Activated naive CD4-positive, alpha-beta T cell treated with anti-CD3 and anti-CD28 coated beads, Interleukin-2, amount 50 U/mL, for 72 hours (primary cell): ENCODE measurements at regions not wholly inside any gene's neighbourhood (a gene's known extent, or its start where the extent isn't known, plus 50 kb on each side); places are given as distances from the start of the nearest gene placed in this dataset.
"Not testable (repeated sequence)": the region's sequence is repeated elsewhere in the genome, so short reads cannot be mapped to it uniquely, and the experiment has no call there.

Experiments used
- ATAC-seq, 2 donors: fragments of 150-1000 bp; cut with Tn5 transposase; 2 replicates each; pipeline ENCODE4 v1.10.0; 2021; ENCODE audit warnings: mild to moderate bottlenecking in 2 of 2, moderate library complexity in 2 of 2
- DNase-seq, 2 donors: peaks; one replicate each; pipeline ENCODE4 v3.0.0; 2021 to 2022; ENCODE audit warnings: low spot score in 2 of 2
- H3K27ac Mint-ChIP-seq, 2 donors: one replicate each; pipeline ENCODE4 v1.8.0; 2022; ENCODE audit warnings: mild to moderate bottlenecking in 2 of 2, mixed read lengths in 2 of 2
- H3K36me3 Mint-ChIP-seq, 2 donors: one replicate each; pipeline ENCODE4 v1.8.0; 2022; ENCODE audit warnings: mixed read lengths in 2 of 2
- H3K9me3 Mint-ChIP-seq, 2 donors: one replicate each; pipeline ENCODE4 v1.8.0; 2022; ENCODE audit warnings: mixed read lengths in 2 of 2

DNA sequence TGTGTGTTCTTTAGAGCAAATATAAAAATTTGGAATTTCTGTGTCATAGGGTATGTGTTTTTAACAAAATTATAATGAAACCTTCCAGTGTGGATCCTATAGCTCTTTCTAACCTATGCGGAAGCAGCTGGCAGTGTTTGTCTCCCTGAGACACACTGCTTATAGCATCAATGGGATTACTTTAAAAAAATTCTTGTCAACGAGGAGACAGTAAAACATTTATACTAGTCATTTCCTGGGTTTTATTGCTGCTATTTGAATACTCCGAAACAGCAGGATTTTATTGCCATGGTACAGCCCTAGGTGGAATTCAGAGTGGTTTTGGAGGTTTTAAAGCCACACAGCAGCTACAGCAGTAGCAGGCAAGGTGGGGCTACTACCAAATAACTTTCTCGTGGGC, 145.1 kb upstream of the IL1RAPL2 start:
- DNase-seq: no peak
- Mint-ChIP-seq H3K9me3 (no peaks in the 10 kb centered on the region), H3K27ac (no peak overlapping the region), H3K36me3 (no peaks in the 10 kb centered on the region)
- no peak for ATAC-seq

GRCh38 chrX:104419926-104420325, 146.1 kb upstream of the IL1RAPL2 start:
- ATAC-seq (no peak), DNase-seq (no peak)
- Mint-ChIP-seq H3K27ac (no peak overlapping the region), H3K36me3 (no peaks in the 10 kb centered on the region), H3K9me3 (no peaks in the 10 kb centered on the region)

GRCh38 chrX:104419211-104419610, 146.8 kb upstream of the IL1RAPL2 start:
- H3K27ac Mint-ChIP-seq: no peak overlapping the region
- ATAC-seq (no peak), DNase-seq (no peak)
- no peaks in the 10 kb centered on the region for H3K9me3 Mint-ChIP-seq
- H3K36me3 Mint-ChIP-seq: no peaks in the 10 kb centered on the region

GRCh38 chrX:104411800-104412199, 154.2 kb upstream of the IL1RAPL2 start:
- Mint-ChIP-seq H3K36me3 (peaks cover 0 to 7% of the 10 kb centered on the region in 2 donors), H3K27ac (no peak overlapping the region), H3K9me3 (no peaks in the 10 kb centered on the region)
- DNase-seq (no peak), ATAC-seq (no peak)

DNA sequence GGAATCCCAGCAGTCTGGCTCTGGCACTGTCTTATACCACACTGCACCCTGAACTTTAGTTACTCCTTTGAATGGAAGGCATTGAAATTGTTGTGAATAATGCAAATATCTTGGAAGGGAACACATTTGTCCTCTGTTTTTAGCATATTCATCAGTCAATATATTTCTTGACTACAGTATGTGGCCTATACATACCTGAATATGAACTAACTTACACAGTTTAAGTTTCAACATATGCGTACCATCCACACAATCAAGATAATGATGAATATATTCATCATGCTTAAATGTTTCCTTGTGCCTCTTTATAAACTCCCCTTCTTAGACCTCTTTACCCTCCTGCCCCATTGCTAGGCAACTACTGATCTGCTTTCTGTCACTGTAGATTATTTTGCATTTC, 145.7 kb upstream of the ESX1 start:
- no peak overlapping the region for H3K27ac Mint-ChIP-seq
- H3K36me3 Mint-ChIP-seq: no peaks in the 10 kb centered on the region
- DNase-seq (no peak), ATAC-seq (no peak)
- H3K9me3 Mint-ChIP-seq: no peaks in the 10 kb centered on the region

- ATAC-seq (no peak), DNase-seq (no peak)
- no peaks in the 10 kb centered on the region for H3K9me3 Mint-ChIP-seq
- H3K36me3 Mint-ChIP-seq: no peaks in the 10 kb centered on the region
- no peak overlapping the region for H3K27ac Mint-ChIP-seq
These were observed 137.6 kb upstream of the ESX1 start for GRCh38 chrX:104392350-104392749.

DNA sequence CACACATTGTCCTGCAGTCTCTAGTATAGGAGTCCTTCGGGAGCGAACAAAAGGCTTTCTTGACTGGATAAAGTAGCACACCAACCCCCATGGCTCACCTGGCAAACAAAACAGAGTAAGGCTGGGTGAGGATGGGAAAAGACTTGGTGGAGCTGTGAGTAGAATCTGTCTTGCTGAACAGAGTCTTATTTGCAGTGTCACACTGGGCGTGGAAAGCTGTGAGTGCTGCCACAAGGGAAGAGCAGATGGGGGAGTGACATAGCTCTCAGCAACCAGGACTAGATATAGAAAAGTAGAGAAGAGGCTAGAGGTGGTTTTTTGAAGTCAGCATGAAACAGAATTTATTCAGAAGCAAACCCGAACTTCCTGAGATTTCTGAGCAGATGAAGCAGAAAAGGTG, 137.2 kb upstream of the ESX1 start:
- ATAC-seq (no peak), DNase-seq (no peak)
- no peaks in the 10 kb centered on the region for H3K9me3 Mint-ChIP-seq
- H3K27ac Mint-ChIP-seq: no peak overlapping the region
- H3K36me3 Mint-ChIP-seq: no peaks in the 10 kb centered on the region

GRCh38 chrX:104376937-104377336, 122.2 kb upstream of the ESX1 start:
- H3K27ac Mint-ChIP-seq: no peak overlapping the region
- ATAC-seq: no peak
- H3K9me3 Mint-ChIP-seq: no peaks in the 10 kb centered on the region
- DNase-seq: no peak
- H3K36me3 Mint-ChIP-seq: no peaks in the 10 kb centered on the region

- no peak overlapping the region for H3K27ac Mint-ChIP-seq
- DNase-seq (no peak), ATAC-seq (no peak)
- H3K9me3 Mint-ChIP-seq: no peaks in the 10 kb centered on the region
- H3K36me3 Mint-ChIP-seq: no peaks in the 10 kb centered on the region
These were observed 117.8 kb upstream of the ESX1 start for GRCh38 chrX:104372547-104372946.

GRCh38 chrX:104370089-104370488, 115.4 kb upstream of the ESX1 start:
- ATAC-seq (no peak), DNase-seq (no peak)
- Mint-ChIP-seq H3K36me3 (no peaks in the 10 kb centered on the region), H3K9me3 (no peaks in the 10 kb centered on the region), H3K27ac (no peak overlapping the region)

DNA sequence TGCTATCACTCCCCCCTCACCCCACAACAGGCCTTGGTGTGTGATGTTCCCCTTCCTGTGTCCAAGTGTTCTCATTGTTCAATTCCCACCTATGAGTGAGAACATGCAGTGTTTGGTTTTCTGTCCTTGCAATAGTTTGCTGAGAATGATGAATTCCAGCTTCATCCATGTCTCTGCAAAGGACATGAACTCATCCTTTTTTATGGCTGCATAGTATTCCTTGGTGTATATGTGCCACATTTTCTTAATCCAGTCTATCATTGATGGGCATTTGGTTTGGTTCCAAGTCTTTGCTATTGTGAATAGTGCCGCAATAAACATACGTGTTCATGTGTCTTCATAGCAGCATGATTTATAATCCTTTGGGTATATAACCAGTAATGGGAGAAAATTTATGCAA, 106.0 kb upstream of the ESX1 start:
- not testable (repeated sequence) for H3K27ac Mint-ChIP-seq, H3K36me3 Mint-ChIP-seq, H3K9me3 Mint-ChIP-seq, DNase-seq, ATAC-seq

DNA sequence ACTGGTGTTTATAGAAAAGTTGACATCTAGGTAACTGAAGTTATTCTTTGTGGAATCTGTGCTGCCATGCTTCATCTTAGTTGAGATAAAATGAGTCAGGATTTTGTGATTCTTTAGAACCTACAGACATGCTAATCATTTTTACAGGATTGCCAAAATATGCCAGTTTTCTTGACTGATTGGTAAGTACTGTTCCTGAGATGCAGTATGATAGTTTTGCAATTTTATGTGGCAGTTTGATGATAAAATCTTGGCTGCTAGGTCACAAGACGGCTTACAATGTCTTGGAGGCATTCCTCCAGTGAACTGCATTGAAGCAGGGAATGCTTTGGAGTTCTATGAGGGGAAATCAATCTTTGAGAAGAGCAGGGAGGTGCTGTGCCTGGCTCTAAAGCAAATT, 104.4 kb upstream of the ESX1 start:
- H3K9me3 Mint-ChIP-seq: no peaks in the 10 kb centered on the region
- DNase-seq (no peak), ATAC-seq (no peak)
- H3K36me3 Mint-ChIP-seq: no peaks in the 10 kb centered on the region
- no peak overlapping the region for H3K27ac Mint-ChIP-seq

DNA sequence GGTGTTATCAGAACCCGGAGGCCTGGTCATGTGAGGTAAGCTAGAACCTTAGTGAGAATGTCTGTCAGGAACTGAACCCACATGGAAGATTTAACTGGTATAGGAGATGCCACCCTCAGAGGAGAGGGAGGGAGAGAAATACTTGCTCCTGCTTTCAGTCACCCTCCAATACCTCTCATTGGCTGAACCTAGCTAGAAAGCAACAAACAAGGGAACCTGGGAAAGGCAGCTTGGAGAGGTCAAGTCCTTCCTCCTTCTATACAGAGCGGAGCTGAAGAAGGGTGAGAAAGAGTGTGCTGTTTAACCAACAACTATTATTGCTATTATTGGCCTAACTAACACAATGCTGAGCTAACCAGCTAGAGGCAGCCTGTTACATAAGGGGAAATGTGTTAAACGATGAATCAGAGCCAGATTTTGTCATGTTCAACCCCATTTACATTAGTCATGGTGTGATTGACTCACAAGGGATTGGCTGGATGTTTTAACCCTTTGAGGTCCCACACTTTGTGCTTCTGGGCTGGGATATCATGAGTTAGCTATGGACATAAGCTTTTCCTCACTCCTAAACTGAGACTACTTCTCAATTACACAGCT, 96.5 kb upstream of the ESX1 start:
- H3K9me3 Mint-ChIP-seq: no peaks in the 10 kb centered on the region
- no peaks in the 10 kb centered on the region for H3K36me3 Mint-ChIP-seq
- no peak for DNase-seq
- peak in 1 of 2 donors; percentile 53 for ATAC-seq
- H3K27ac Mint-ChIP-seq: no peak overlapping the region

GRCh38 chrX:104347860-104348259, 93.1 kb upstream of the ESX1 start:
- ATAC-seq (no peak), DNase-seq (no peak)
- Mint-ChIP-seq H3K9me3 (no peaks in the 10 kb centered on the region), H3K36me3 (no peaks in the 10 kb centered on the region), H3K27ac (no peak overlapping the region)

- no peaks in the 10 kb centered on the region for H3K9me3 Mint-ChIP-seq
- H3K36me3 Mint-ChIP-seq: no peaks in the 10 kb centered on the region
- H3K27ac Mint-ChIP-seq: no peak overlapping the region
- DNase-seq (peak in 1 of 2 donors; percentile 40), ATAC-seq (peak; percentile 53 to 80)
These were observed 88.8 kb upstream of the ESX1 start for GRCh38 chrX:104343428-104344129.

- Mint-ChIP-seq H3K27ac (no peak overlapping the region), H3K9me3 (no peaks in the 10 kb centered on the region), H3K36me3 (no peaks in the 10 kb centered on the region)
- DNase-seq (no peak), ATAC-seq (no peak)
These were observed 87.3 kb upstream of the ESX1 start for GRCh38 chrX:104342065-104342464.

GRCh38 chrX:104335756-104336155, 81.0 kb upstream of the ESX1 start:
- Mint-ChIP-seq H3K9me3 (no peaks in the 10 kb centered on the region), H3K36me3 (no peaks in the 10 kb centered on the region), H3K27ac (no peak overlapping the region)
- no peak for ATAC-seq
- DNase-seq: no peak

GRCh38 chrX:104334971-104335370, 80.2 kb upstream of the ESX1 start:
- H3K36me3 Mint-ChIP-seq: no peaks in the 10 kb centered on the region
- ATAC-seq (no peak), DNase-seq (no peak)

More at GRCh38 chrX:104334971-104335370, 80.2 kb upstream of the ESX1 start:
- Mint-ChIP-seq H3K9me3 (no peaks in the 10 kb centered on the region), H3K27ac (no peak overlapping the region)
